ENCODE measurements at regions not wholly inside any gene's neighbourhood (a gene's known extent, or its start where the extent isn't known, plus 50 kb on each side); places are given as distances from the start of the nearest gene placed in this dataset.
A peak's percentile ranks its signal among the peaks of the same experiment; 100 is the strongest.

GRCh38 chr16:85458968-85459367 lies 154.2 kb upstream of the GSE1 start:
- no peak for TF ChIP-seq TIGD3 (CRISPR knock-in tag; IDR thresholded peaks at IDR 0.05; ENCODE audit: borderline replicate concordance)
- TF ChIP-seq SP4 (CRISPR knock-in tag; IDR thresholded peaks at IDR 0.05): no peak
- TF ChIP-seq ZMYM4 (CRISPR knock-in tag; IDR thresholded peaks at IDR 0.05): no peak
- no peak for TF ChIP-seq IRX3 (CRISPR knock-in tag; IDR thresholded peaks at IDR 0.05; ENCODE audit: borderline replicate concordance, low read depth)
- no peak for TF ChIP-seq PHF8 (CRISPR knock-in tag; IDR thresholded peaks at IDR 0.05)
- no peak for TF ChIP-seq MAX (IDR thresholded peaks at IDR 0.05)
- ChIA-PET POLR2A (no interaction called here), CTCF (ENCODE audit: low intra/inter-chr PET ratio, low total read pairs) (no interaction called here)
- in situ Hi-C loops (cut with HindIII; ENCODE audit: extremely low pct_ligation_motif_present, low pct_unique_long_range_greater_than_20kb): no loop called here
- peaks cover 30% of the 10 kb centered on the region; the same call in 1 of the 2 replicates for H4K20me1 ChIP-seq (ENCODE audit: insufficient read depth, low read length)
- no peak overlapping the region for H3K4me3 ChIP-seq (replicated peaks in 1 of 3; ENCODE audit: insufficient read depth in 1 of 3, low read depth in 2 of 3, low read length in 3 of 3)
- ATAC-seq (no peak), FAIRE-seq (no peak), DNase-seq (ENCODE audit: low spot score) (no peak)
- no peaks in the 10 kb centered on the region for H3K9me3 ChIP-seq (ENCODE audit: low read length)
- no TSS peak for BruUV-seq (replicated peaks)
- peaks cover 32 to 72% of the 10 kb centered on the region in 2 experiments for H3K27me3 ChIP-seq (ENCODE audit: control insufficient read depth in 1 of 2, insufficient read depth in 2 of 2, low read length in 2 of 2)
- no peak overlapping the region for H2AFZ ChIP-seq (ENCODE audit: low read length)
- H3K4me1 ChIP-seq (ENCODE audit: insufficient read depth, low read length): peaks cover 40% of the 10 kb centered on the region
- intact Hi-C loops (cut with micrococcal nuclease; ENCODE audit: unreplicated experiment): no loop called here
- H3K79me2 ChIP-seq (ENCODE audit: insufficient read depth, low read length): no peaks in the 10 kb centered on the region
- no peak overlapping the region for H3K4me2 ChIP-seq (ENCODE audit: low read depth, low read length)
- H3K36me3 ChIP-seq (replicated peaks in 1 of 2; ENCODE audit: control insufficient read depth in 1 of 2, insufficient read depth in 2 of 2, low read length in 2 of 2): no peaks in the 10 kb centered on the region
- 80% methylated on average over 10 of the region's 11 CpGs for WGBS (ENCODE audit: low lambda C conversion rate)
- H3K9ac ChIP-seq (ENCODE audit: insufficient read depth, low read depth, low read length): no peak overlapping the region
- H3K27ac ChIP-seq (ENCODE audit: extremely low read length, insufficient read depth, low read length): no peak overlapping the region

GRCh38 chr16:85459529-85460251 lies 153.4 kb upstream of the GSE1 start:
- Histone ChIP-seq H3K4me1 (ENCODE audit: insufficient read depth, low read length) (peaks cover 47% of the 10 kb centered on the region), H2AFZ (ENCODE audit: low read length) (no peak overlapping the region), H4K20me1 (ENCODE audit: insufficient read depth, low read length) (peaks cover 35% of the 10 kb centered on the region; the same call in 1 of the 2 replicates), H3K4me3 (replicated peaks in 1 of 3; ENCODE audit: insufficient read depth in 1 of 3, low read depth in 2 of 3, low read length in 3 of 3) (no peak overlapping the region), H3K9ac (ENCODE audit: insufficient read depth, low read depth, low read length) (no peak overlapping the region), H3K27ac (ENCODE audit: extremely low read length, insufficient read depth, low read length) (no peak overlapping the region), H3K79me2 (ENCODE audit: insufficient read depth, low read length) (no peaks in the 10 kb centered on the region), H3K4me2 (ENCODE audit: low read depth, low read length) (no peak overlapping the region), H3K9me3 (ENCODE audit: low read length) (no peaks in the 10 kb centered on the region), H3K27me3 (ENCODE audit: control insufficient read depth in 1 of 2, insufficient read depth in 2 of 2, low read length in 2 of 2) (peaks cover 32 to 77% of the 10 kb centered on the region in 2 experiments), H3K36me3 (replicated peaks in 1 of 2; ENCODE audit: control insufficient read depth in 1 of 2, insufficient read depth in 2 of 2, low read length in 2 of 2) (no peaks in the 10 kb centered on the region)
- ChIA-PET CTCF (ENCODE audit: low intra/inter-chr PET ratio, low total read pairs) (no interaction called here), POLR2A (no interaction called here)
- DNase-seq (ENCODE audit: low spot score) (no peak), ATAC-seq (no peak), FAIRE-seq (no peak)
- WGBS (ENCODE audit: low lambda C conversion rate): 49% methylated on average over 12 of the region's 12 CpGs
- in situ Hi-C loops (cut with HindIII; ENCODE audit: extremely low pct_ligation_motif_present, low pct_unique_long_range_greater_than_20kb): no loop called here
- TF ChIP-seq CHD4 (IDR thresholded peaks at IDR 0.05; ENCODE audit: borderline replicate concordance, low read length) (no peak), ZFP1 (CRISPR knock-in tag; IDR thresholded peaks at IDR 0.05) (no peak), NFIB (CRISPR knock-in tag; IDR thresholded peaks at IDR 0.05; ENCODE audit: borderline replicate concordance) (no peak), GMEB1 (CRISPR knock-in tag; IDR thresholded peaks at IDR 0.05; ENCODE audit: borderline replicate concordance) (no peak), FOXK1 (CRISPR knock-in tag; IDR thresholded peaks at IDR 0.05; ENCODE audit: borderline replicate concordance, low read depth) (no peak), ETS1 (CRISPR knock-in tag; IDR thresholded peaks at IDR 0.05) (no peak), ZNF629 (CRISPR knock-in tag; conservative IDR thresholded peaks at IDR 0.05) (peak; percentile 74)
- BruUV-seq (replicated peaks): no TSS peak
- intact Hi-C loops (cut with micrococcal nuclease; ENCODE audit: unreplicated experiment): no loop called here
